Stimulated activated naive CD8-positive, alpha-beta T cell treated with anti-CD3 and anti-CD28 coated beads, Interleukin-15, Interleukin-2, amounts not matched to agents 100 ng/mL and 50 ng/mL, for 24 hours (primary cell): ENCODE measurements at regions not wholly inside any gene's neighbourhood (a gene's known extent, or its start where the extent isn't known, plus 50 kb on each side); places are given as distances from the start of the nearest gene placed in this dataset.
"Not testable (repeated sequence)": the region's sequence is repeated elsewhere in the genome, so short reads cannot be mapped to it uniquely, and the experiment has no call there.

Experiments used
- H3K27ac Mint-ChIP-seq: one replicate; pipeline ENCODE4 v1.8.0; 2021; ENCODE audit warnings: mild to moderate bottlenecking, mixed read lengths
- H3K27me3 Mint-ChIP-seq: one replicate; pipeline ENCODE4 v1.8.0; 2021; ENCODE audit warnings: mixed read lengths
- H3K36me3 Mint-ChIP-seq: one replicate; pipeline ENCODE4 v1.8.0; 2021; ENCODE audit warnings: low read depth, mixed read lengths
- H3K4me1 Mint-ChIP-seq: one replicate; pipeline ENCODE4 v1.8.0; 2021; ENCODE audit warnings: low read depth, mixed read lengths
- H3K4me3 Mint-ChIP-seq: one replicate; pipeline ENCODE4 v1.8.0; 2021; ENCODE audit warnings: mild to moderate bottlenecking, mixed read lengths
- H3K9me3 Mint-ChIP-seq: one replicate; pipeline ENCODE4 v1.8.0; 2021; ENCODE audit warnings: mixed read lengths

DNA sequence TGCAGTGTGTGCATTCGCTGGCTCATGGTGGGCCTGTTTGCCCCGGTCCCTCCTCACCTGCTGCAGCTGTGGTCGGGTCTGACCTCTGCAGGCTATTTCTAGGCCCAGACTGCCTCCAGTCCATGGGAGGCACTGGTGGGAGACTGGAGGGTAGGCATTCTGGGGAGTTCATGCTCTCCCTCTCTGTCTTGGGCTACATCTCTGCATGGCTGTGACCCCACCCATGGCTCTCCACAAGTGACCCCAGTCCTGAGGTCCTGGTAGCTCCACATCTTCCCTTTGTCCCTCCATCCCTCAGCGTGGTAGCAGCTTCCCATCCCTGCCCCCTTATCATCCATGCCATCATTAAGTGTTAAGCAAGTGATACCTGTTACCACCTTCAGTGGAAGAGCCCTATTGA, 107.8 kb upstream of the SEC14L1 start:
- no peak overlapping the region for H3K27ac Mint-ChIP-seq
- H3K27me3 Mint-ChIP-seq, result peaks cover 13% of the 10 kb centered on the region
- no peak overlapping the region for H3K4me3 Mint-ChIP-seq
- H3K9me3 Mint-ChIP-seq, result no peaks in the 10 kb centered on the region
- no peaks in the 10 kb centered on the region for H3K4me1 Mint-ChIP-seq
- no peaks in the 10 kb centered on the region for H3K36me3 Mint-ChIP-seq

DNA sequence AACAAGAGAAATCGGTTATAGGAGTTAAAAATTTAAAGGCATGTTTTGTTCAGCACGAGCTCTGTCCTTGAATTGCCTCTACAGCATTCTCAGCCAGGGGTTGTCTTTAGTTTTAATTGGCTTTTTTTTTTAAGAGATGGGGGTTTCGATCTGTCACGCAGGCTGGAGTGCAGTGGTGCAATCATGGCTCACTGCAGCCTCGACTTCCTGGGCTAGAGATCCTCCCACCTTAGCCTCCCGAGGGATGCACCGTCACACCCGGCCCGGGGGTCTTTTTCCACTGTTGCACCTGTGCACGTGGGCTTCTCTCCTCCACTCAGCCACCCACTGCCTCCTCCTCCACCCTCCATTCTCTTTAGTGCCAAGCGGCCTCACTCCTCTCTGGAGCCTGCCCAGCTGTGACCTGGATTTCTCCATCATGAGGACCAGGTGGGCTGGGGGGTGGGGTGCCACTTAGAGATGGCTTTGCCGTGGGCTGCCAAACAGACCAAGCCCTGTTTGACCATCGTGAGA, 106.8 kb upstream of the SEC14L1 start:
- H3K36me3 Mint-ChIP-seq, result no peaks in the 10 kb centered on the region
- H3K27ac Mint-ChIP-seq, result no peak overlapping the region
- H3K9me3 Mint-ChIP-seq, result no peaks in the 10 kb centered on the region
- no peak overlapping the region for H3K4me3 Mint-ChIP-seq
- peaks cover 13% of the 10 kb centered on the region for H3K27me3 Mint-ChIP-seq
- no peaks in the 10 kb centered on the region for H3K4me1 Mint-ChIP-seq

GRCh38 chr17:77034677-77035424, 105.9 kb upstream of the SEC14L1 start:
- Mint-ChIP-seq H3K9me3 (no peaks in the 10 kb centered on the region), H3K4me3 (no peak overlapping the region), H3K27ac (no peak overlapping the region), H3K27me3 (peaks cover 13% of the 10 kb centered on the region), H3K36me3 (no peaks in the 10 kb centered on the region), H3K4me1 (no peaks in the 10 kb centered on the region)

DNA sequence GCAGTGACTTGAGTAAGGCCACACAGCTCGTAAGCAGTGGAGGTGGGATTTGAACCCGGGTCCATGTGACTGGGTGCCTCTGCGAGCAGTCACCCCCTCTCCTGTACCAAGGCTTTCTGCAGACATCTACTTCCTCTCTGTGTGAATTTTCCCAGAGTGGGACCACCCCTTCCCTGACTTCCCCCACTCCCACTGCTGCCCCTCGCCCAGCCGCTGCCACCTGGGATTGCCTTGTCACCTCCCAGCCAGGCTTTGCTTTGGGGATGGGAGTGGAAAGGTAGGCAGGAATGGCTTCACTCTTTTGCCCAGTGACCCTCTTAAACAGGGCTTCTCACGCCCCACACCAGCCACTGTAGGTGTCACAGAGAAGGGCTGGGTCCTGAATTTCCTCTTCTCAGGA, 105.2 kb upstream of the SEC14L1 start:
- no peaks in the 10 kb centered on the region for H3K36me3 Mint-ChIP-seq
- no peak overlapping the region for H3K4me3 Mint-ChIP-seq
- H3K4me1 Mint-ChIP-seq, result no peaks in the 10 kb centered on the region
- no peaks in the 10 kb centered on the region for H3K9me3 Mint-ChIP-seq
- no peak overlapping the region for H3K27ac Mint-ChIP-seq
- H3K27me3 Mint-ChIP-seq, result peaks cover 13% of the 10 kb centered on the region

DNA sequence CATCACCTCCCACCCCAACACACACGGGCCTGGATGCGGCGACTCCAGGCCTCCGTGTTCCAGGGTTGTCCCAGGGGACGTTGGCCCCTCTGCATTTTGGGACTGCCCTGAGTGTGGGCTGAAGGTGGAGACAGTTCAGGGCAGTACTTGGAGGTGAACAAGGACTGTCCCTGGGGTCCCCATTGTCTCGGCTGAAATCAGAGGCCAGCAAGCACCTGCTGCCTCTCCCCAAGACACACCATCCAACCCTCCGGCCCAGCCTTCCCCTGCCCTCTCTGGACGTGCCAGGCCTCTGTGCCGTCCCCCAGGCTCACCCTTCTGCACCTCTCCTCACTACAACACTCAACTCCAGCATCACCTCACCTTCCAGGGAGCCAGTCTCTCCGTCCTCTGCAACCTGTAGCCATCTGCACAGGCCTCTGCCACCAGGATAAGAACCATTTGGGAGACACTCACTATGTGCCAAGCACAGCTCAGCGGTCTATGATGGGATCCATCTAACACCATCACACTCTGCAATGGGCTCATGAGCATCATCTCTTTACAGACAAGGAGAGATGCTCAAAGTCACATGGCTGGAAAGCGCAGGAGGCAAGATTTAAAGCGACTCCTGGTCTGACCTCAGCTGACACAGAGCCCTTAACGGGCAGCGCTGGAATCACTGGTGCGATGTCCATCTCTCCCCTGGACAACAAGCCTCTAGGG, 104.5 kb upstream of the SEC14L1 start:
- no peaks in the 10 kb centered on the region for H3K4me1 Mint-ChIP-seq
- no peak overlapping the region for H3K27ac Mint-ChIP-seq
- H3K27me3 Mint-ChIP-seq, result peaks cover 13% of the 10 kb centered on the region
- no peak overlapping the region for H3K4me3 Mint-ChIP-seq
- H3K9me3 Mint-ChIP-seq, result no peaks in the 10 kb centered on the region
- H3K36me3 Mint-ChIP-seq, result no peaks in the 10 kb centered on the region

DNA sequence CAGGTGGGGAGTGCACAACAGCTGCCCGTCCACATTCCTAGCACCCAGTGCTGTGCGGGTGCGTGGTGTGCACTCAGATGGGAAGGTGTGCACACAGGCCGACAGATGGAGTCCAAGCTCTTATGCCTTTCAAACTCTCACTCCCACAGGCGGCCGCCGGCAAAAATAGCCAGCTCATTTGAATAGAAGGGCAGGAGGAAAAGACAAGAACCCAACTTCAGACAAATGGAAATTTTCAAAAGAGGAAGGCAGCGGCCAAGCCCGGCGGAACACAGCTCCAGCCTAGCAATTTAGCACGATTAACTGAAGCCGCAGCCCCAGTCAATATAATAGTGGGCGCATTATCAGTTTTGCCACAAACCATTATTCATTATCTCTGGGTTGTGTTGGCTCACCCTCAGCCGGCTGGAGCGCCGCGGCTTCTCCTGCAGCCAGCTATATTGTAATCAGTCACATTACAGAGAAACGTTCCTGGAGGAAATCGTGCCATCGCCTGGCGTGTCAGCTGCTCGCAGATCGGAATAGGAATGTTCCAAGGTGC, 103.9 kb upstream of the SEC14L1 start:
- Mint-ChIP-seq H3K9me3 (no peaks in the 10 kb centered on the region), H3K36me3 (no peaks in the 10 kb centered on the region), H3K4me1 (no peaks in the 10 kb centered on the region), H3K4me3 (no peak overlapping the region), H3K27me3 (peaks cover 13% of the 10 kb centered on the region), H3K27ac (no peak overlapping the region)

DNA sequence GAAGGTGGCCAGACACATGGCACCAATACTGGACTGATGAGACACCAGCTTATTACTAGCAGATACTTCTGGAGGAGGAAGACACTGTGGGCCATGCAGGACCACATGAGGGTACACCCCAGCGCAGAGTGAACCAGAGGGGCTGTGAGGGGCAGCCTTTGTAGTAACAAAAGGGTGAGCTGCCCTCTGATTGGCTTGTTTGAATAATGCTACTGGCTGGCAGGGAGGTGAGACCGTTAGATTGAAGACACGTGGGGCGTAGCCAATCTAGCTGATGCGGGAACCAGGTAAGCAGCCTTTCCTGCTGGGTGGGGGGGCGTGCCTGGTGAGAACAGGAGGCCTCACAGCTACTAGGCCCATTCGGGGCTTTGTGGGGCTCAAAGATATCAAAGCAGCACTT, 102.8 kb upstream of the SEC14L1 start:
- Mint-ChIP-seq H3K27me3 (peaks cover 13% of the 10 kb centered on the region), H3K27ac (no peak overlapping the region), H3K4me1 (no peaks in the 10 kb centered on the region), H3K36me3 (no peaks in the 10 kb centered on the region), H3K9me3 (no peaks in the 10 kb centered on the region), H3K4me3 (no peak overlapping the region)

DNA sequence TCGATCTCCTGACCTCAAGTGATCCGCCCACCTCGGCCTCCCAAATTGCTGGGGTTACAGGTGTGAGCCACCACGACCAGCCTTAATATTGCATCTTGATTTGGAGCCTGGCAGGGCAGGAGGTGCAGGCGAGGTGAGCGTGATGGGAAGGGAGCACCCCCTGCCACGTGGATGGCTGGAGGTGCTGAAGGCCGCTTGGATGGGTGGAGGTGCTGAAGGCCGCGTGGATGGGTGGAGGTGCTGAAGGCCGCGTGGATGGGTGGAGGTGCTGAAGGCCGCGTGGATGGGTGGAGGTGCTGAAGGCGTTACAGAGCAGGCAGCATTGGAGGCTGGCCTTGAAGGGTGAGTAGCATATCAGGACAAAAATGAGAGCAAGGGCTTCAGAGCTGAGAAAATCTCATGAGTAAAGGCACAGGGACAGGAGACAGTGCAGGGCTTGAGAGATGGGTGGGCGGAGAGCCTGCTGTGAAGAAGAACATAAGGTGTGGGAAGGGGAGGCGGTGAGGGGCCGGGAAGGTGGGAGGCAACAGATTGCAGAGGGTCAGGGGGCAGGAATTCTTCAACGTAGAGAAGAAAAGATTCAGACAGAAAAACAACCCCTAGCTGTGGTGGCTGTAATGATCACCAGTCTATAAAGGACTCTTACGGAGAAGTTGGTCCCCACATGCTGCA, 101.7 kb upstream of the SEC14L1 start:
- Mint-ChIP-seq H3K27ac (no peak overlapping the region), H3K4me1 (no peaks in the 10 kb centered on the region), H3K4me3 (no peak overlapping the region)

DNA sequence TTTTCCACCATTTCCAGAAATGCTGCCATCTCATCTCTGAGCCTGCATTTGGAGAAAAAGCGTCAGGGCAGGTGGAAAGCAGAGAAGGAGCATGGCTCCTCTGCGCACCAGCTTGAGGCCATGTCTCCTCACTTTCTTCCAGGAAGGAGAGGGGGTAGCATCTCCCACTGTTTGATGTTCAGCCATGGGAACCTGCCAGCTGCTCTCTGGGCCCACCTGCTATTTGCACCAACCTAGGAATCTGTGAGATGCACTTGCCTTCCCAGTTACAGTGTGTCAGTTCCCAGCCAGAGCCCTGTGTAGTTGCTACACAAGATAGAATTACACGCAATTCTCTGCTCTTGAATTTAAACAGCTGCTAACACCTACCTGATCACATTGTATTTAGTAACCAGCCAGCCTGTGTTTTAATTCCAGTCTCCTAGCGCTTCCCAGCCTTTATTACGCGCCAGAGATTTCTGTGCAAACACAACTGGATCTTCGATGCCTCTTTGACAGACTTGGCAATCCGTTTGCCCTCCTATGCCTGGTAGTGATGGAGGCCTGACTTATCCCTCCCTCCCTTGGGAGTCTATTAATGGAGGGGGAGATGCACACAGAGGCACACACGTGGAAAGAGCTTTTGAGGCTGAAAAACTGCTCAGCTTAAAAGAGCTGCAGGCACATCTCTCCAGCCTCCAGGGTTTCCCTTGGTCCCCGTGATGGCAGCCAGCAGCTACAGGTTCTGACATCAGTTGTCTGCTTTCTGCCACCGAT, 98.1 kb upstream of the SEC14L1 start:
- H3K4me1 Mint-ChIP-seq, result no peaks in the 10 kb centered on the region
- H3K9me3 Mint-ChIP-seq, result no peaks in the 10 kb centered on the region
- H3K27me3 Mint-ChIP-seq, result peaks cover under 1% of the 10 kb centered on the region
- no peak overlapping the region for H3K4me3 Mint-ChIP-seq
- no peak overlapping the region for H3K27ac Mint-ChIP-seq
- no peaks in the 10 kb centered on the region for H3K36me3 Mint-ChIP-seq

More for the DNA sequence above, 101.7 kb upstream of the SEC14L1 start:
- H3K36me3 Mint-ChIP-seq, result no peaks in the 10 kb centered on the region
- H3K27me3 Mint-ChIP-seq, result peaks cover 13% of the 10 kb centered on the region
- no peaks in the 10 kb centered on the region for H3K9me3 Mint-ChIP-seq

DNA sequence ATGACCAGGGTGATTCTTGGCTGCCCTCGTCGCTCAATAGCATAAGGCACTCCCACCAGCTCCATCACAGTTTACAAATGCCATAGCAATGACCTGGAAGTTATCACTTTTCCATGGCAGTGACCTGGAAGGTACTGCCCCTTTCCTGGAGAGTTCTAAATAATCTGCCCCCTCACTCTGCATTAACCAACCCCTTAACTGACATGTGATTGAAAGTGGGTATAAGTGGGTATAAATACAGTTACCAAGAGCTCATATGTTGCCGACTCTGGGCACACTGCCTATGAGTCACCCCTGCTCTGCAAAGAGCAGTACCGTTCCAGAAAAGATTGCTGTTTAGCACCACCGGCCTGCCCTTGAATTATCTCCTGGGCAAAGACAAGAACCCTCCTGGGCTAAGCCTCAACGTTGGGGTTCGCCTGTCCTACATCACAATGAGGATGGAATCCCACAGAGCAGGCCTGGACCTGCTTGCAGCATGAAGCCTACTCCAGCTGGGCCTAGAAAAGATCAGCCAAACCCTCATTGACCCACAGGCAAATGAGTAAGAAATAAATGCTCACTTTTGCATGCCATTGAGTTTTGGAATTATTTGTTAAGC, 95.2 kb upstream of the SEC14L1 start:
- Mint-ChIP-seq H3K9me3 (no peaks in the 10 kb centered on the region), H3K4me1 (no peaks in the 10 kb centered on the region), H3K36me3 (no peaks in the 10 kb centered on the region), H3K4me3 (no peak overlapping the region), H3K27me3 (no peaks in the 10 kb centered on the region), H3K27ac (no peak overlapping the region)

DNA sequence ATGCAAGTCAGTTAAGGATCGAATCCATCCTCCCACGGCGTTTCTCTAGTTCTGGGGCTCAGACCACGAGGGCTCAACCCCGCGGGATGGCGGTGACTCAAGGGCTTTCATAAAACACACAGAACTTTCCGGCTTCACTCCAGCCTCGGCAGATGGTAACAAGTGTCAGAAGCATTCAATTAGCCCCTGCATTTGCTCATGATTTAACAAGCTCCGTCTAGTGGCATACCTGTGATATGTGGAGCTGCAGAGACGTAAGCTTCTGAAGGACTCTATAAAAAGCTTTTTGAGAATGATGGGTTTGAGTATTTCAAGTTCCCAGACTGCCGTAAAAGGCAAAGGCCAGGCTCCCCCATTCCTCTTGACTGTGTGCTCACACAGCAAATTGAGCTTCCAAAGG, 91.3 kb upstream of the SEC14L1 start:
- no peaks in the 10 kb centered on the region for H3K27me3 Mint-ChIP-seq
- H3K4me3 Mint-ChIP-seq, result no peak overlapping the region
- H3K4me1 Mint-ChIP-seq, result no peaks in the 10 kb centered on the region
- H3K36me3 Mint-ChIP-seq, result no peaks in the 10 kb centered on the region
- H3K27ac Mint-ChIP-seq, result no peak overlapping the region
- H3K9me3 Mint-ChIP-seq, result no peaks in the 10 kb centered on the region

- H3K4me3 Mint-ChIP-seq, H3K27ac Mint-ChIP-seq, H3K36me3 Mint-ChIP-seq, H3K9me3 Mint-ChIP-seq, H3K27me3 Mint-ChIP-seq, H3K4me1 Mint-ChIP-seq: not testable (repeated sequence)
Observed at GRCh38 chr17:77050901-77051300, 89.9 kb upstream of the SEC14L1 start.

DNA sequence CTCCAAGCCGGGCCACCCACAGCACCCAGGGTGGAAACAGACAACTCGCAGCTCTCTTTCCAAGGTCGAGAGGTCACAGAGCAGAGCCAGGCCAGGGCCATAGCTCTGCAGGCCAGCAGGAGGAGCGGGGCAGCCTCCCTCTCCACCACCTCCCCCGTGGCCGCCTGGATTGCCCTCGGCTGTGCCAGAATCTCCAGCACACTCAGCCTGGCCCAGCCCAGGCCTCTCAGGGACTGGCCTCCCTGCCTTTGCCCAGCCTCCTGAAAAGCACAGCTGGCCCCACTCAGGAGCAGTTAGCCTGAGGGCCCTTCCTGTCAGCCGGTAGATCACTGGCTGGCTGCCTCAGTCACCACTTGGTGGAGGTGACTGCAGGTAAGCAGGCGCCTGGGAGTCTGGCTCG, 85.8 kb upstream of the SEC14L1 start:
- no peak overlapping the region for H3K27ac Mint-ChIP-seq
- H3K27me3 Mint-ChIP-seq, result peaks cover 4% of the 10 kb centered on the region
- no peaks in the 10 kb centered on the region for H3K9me3 Mint-ChIP-seq
- H3K4me3 Mint-ChIP-seq, result no peak overlapping the region
- H3K4me1 Mint-ChIP-seq, result no peaks in the 10 kb centered on the region
- no peaks in the 10 kb centered on the region for H3K36me3 Mint-ChIP-seq

- Mint-ChIP-seq H3K27ac (no peak overlapping the region), H3K9me3 (no peaks in the 10 kb centered on the region), H3K27me3 (peaks cover 4% of the 10 kb centered on the region), H3K4me1 (no peaks in the 10 kb centered on the region), H3K36me3 (no peaks in the 10 kb centered on the region), H3K4me3 (no peak overlapping the region)
Observed at GRCh38 chr17:77055453-77055852, 85.3 kb upstream of the SEC14L1 start.
